Prostate gland (tissue), 2 donors: ENCODE measurements at regions not wholly inside any gene's neighbourhood (a gene's known extent, or its start where the extent isn't known, plus 50 kb on each side); places are given as distances from the start of the nearest gene placed in this dataset.

Source experiments
- POLR2A ChIP-seq: fragments of 450-650 bp; IDR thresholded peaks from one replicate; pipeline ENCODE4 v1.6.1; 2016; ENCODE audit warnings: antibody characterized with exemption, mild to moderate bottlenecking
- POLR2AphosphoS5 ChIP-seq: sonication (generic); formaldehyde crosslinking; IDR thresholded peaks from one replicate; pipeline ENCODE4 v1.6.1; 2017; ENCODE audit warnings: antibody characterized with exemption
- TF ChIP-seq, protein P1 (sequence below), 4 experiments: fragments of 200-600 bp in 2 of 4; fragments of 450-650 bp in 2 of 4; sonication (generic) in 2 of 4; IDR thresholded peaks; 1 replicate in 3 of 4; 2 replicates in 1 of 4; pipeline ENCODE4 v1.5.1; 2016 to 2019; ENCODE audit warnings: antibody characterized with exemption in 4 of 4, mild to moderate bottlenecking in 2 of 4, moderate library complexity in 2 of 4

GRCh38 chr3:177385186-177385585 is 187.9 kb upstream of the TBL1XR1 start:
- TF ChIP-seq, protein P1, sequence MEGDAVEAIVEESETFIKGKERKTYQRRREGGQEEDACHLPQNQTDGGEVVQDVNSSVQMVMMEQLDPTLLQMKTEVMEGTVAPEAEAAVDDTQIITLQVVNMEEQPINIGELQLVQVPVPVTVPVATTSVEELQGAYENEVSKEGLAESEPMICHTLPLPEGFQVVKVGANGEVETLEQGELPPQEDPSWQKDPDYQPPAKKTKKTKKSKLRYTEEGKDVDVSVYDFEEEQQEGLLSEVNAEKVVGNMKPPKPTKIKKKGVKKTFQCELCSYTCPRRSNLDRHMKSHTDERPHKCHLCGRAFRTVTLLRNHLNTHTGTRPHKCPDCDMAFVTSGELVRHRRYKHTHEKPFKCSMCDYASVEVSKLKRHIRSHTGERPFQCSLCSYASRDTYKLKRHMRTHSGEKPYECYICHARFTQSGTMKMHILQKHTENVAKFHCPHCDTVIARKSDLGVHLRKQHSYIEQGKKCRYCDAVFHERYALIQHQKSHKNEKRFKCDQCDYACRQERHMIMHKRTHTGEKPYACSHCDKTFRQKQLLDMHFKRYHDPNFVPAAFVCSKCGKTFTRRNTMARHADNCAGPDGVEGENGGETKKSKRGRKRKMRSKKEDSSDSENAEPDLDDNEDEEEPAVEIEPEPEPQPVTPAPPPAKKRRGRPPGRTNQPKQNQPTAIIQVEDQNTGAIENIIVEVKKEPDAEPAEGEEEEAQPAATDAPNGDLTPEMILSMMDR (IDR thresholded peaks at IDR 0.05) = no peak
- TF ChIP-seq POLR2A = no peak
- no peak for TF ChIP-seq POLR2AphosphoS5
